Karpas-422 (cell line): ENCODE measurements at regions not wholly inside any gene's neighbourhood (a gene's known extent, or its start where the extent isn't known, plus 50 kb on each side); places are given as distances from the start of the nearest gene placed in this dataset.
"Not testable (repeated sequence)": the region's sequence is repeated elsewhere in the genome, so short reads cannot be mapped to it uniquely, and the experiment has no call there.

Experiments used
- DNase-seq: peaks from one replicate; pipeline ENCODE4 v3.0.0-alpha.2; 2015
- H2AFZ ChIP-seq: fragments of 200-600 bp; sonication (generic); 2 replicates; pipeline ENCODE4 v1.6.1; 2014; ENCODE audit warnings: antibody characterized with exemption, low read length, mixed read lengths
- H3K27ac ChIP-seq: fragments of 200-600 bp; sonication (generic); 2 replicates; pipeline ENCODE4 v1.5.1; 2014; ENCODE audit warnings: mild to moderate bottlenecking, low read length, moderate library complexity
- H3K27me3 ChIP-seq: fragments of 200-600 bp; sonication (generic); 2 replicates; pipeline ENCODE4 v1.6.1; 2014; ENCODE audit warnings: low read length, mixed read lengths
- H3K36me3 ChIP-seq: fragments of 200-600 bp; sonication (generic); 2 replicates; pipeline ENCODE4 v1.6.1; 2014; ENCODE audit warnings: low read length, mixed read lengths; ENCODE audit not compliant: insufficient read depth
- H3K4me1 ChIP-seq: fragments of 200-600 bp; sonication (generic); 2 replicates; pipeline ENCODE4 v1.6.1; 2014; ENCODE audit warnings: mild to moderate bottlenecking, low read length, mixed read lengths
- H3K4me2 ChIP-seq: fragments of 200-600 bp; sonication (generic); 2 replicates; pipeline ENCODE4 v1.6.1; 2014; ENCODE audit warnings: low read length, low read depth, mild to moderate bottlenecking; ENCODE audit not compliant: poor library complexity, severe bottlenecking
- H3K4me3 ChIP-seq: fragments of 200-600 bp; sonication (generic); 2 replicates; pipeline ENCODE4 v1.5.1; 2014; ENCODE audit warnings: mild to moderate bottlenecking, antibody characterized with exemption, low read length, mixed read lengths
- H3K79me2 ChIP-seq: fragments of 200-600 bp; sonication (generic); 2 replicates; pipeline ENCODE4 v1.6.1; 2014; ENCODE audit warnings: mild to moderate bottlenecking, low read length, mixed read lengths
- H3K9ac ChIP-seq: fragments of 200-600 bp; sonication (generic); 2 replicates; pipeline ENCODE4 v1.6.0; 2014; ENCODE audit warnings: low read length
- H3K9me2 ChIP-seq: fragments of 200-600 bp; sonication (generic), shearing (Covaris generic); replicated peaks from 2 replicates; pipeline ENCODE4 v1.6.0; 2014; ENCODE audit warnings: mild to moderate bottlenecking, low read length, moderate library complexity; ENCODE audit not compliant: insufficient read depth
- H3K9me3 ChIP-seq: fragments of 300-700, 200-600 bp; sonication (generic); 2 replicates; pipeline ENCODE4 v1.6.1; 2014; ENCODE audit warnings: low read length, mixed read lengths
- H4K20me1 ChIP-seq: fragments of 200-600 bp; sonication (generic); 2 replicates; pipeline ENCODE4 v1.6.1; 2014; ENCODE audit warnings: mild to moderate bottlenecking, antibody characterized with exemption, low read length, low read depth; ENCODE audit not compliant: insufficient read depth

GRCh38 chr20:29313481-29313880 is 1944.0 kb upstream of the DEFB115 start:
- no peaks in the 10 kb centered on the region for H3K79me2 ChIP-seq
- no peaks in the 10 kb centered on the region for H3K9me2 ChIP-seq
- no peaks in the 10 kb centered on the region for H3K27me3 ChIP-seq
- no peak overlapping the region for H3K27ac ChIP-seq
- no peak overlapping the region for H3K4me3 ChIP-seq
- no peak overlapping the region for H2AFZ ChIP-seq
- no peaks in the 10 kb centered on the region for H3K4me1 ChIP-seq
- no peak overlapping the region for H3K4me2 ChIP-seq
- no peak for DNase-seq
- no peak overlapping the region for H3K9ac ChIP-seq
- H3K9me3 ChIP-seq: peaks cover 11% of the 10 kb centered on the region; the same call in 1 of the 2 replicates
- no peaks in the 10 kb centered on the region for H3K36me3 ChIP-seq
- H4K20me1 ChIP-seq: no peaks in the 10 kb centered on the region

- H2AFZ ChIP-seq: no peak overlapping the region
- no peak overlapping the region for H3K9ac ChIP-seq
- H3K36me3 ChIP-seq: no peaks in the 10 kb centered on the region
- no peaks in the 10 kb centered on the region for H3K9me2 ChIP-seq
- no peak overlapping the region for H3K4me2 ChIP-seq
- no peak for DNase-seq
- H3K4me1 ChIP-seq: no peaks in the 10 kb centered on the region
- H3K27me3 ChIP-seq: no peaks in the 10 kb centered on the region
- no peaks in the 10 kb centered on the region for H3K79me2 ChIP-seq
- peaks cover 11% of the 10 kb centered on the region; the same call in 1 of the 2 replicates for H3K9me3 ChIP-seq
- no peak overlapping the region for H3K27ac ChIP-seq
- no peaks in the 10 kb centered on the region for H4K20me1 ChIP-seq
- H3K4me3 ChIP-seq: no peak overlapping the region
Measured at GRCh38 chr20:29314294-29314693, 1943.2 kb upstream of the DEFB115 start.

GRCh38 chr20:29318871-29319461 is 1938.5 kb upstream of the DEFB115 start:
- Histone ChIP-seq H3K4me2 (no peak overlapping the region), H3K27me3 (no peaks in the 10 kb centered on the region), H3K36me3 (no peaks in the 10 kb centered on the region), H3K27ac (no peak overlapping the region), H3K9me3 (peaks cover 6% of the 10 kb centered on the region; the same call in 1 of the 2 replicates), H3K9ac (no peak overlapping the region), H3K4me1 (no peaks in the 10 kb centered on the region), H2AFZ (no peak overlapping the region), H3K9me2 (no peaks in the 10 kb centered on the region), H3K79me2 (no peaks in the 10 kb centered on the region), H4K20me1 (no peaks in the 10 kb centered on the region), H3K4me3 (no peak overlapping the region)
- no peak for DNase-seq

- Histone ChIP-seq H3K9me2 (no peaks in the 10 kb centered on the region), H2AFZ (no peak overlapping the region), H3K79me2 (no peaks in the 10 kb centered on the region), H3K4me2 (no peak overlapping the region), H3K36me3 (no peaks in the 10 kb centered on the region; the same call in 1 of the 2 replicates), H3K9me3 (no peaks in the 10 kb centered on the region; the same call in 1 of the 2 replicates), H3K4me1 (no peaks in the 10 kb centered on the region), H3K27ac (no peak overlapping the region), H3K4me3 (no peak overlapping the region), H3K27me3 (no peaks in the 10 kb centered on the region), H4K20me1 (no peaks in the 10 kb centered on the region), H3K9ac (no peak overlapping the region)
- DNase-seq: no peak
Measured at GRCh38 chr20:29319725-29320124, 1937.7 kb upstream of the DEFB115 start.

- not testable (repeated sequence) for H3K4me1 ChIP-seq, H3K27ac ChIP-seq, H3K9me2 ChIP-seq, H3K9ac ChIP-seq, H2AFZ ChIP-seq, H3K79me2 ChIP-seq, H3K36me3 ChIP-seq, H4K20me1 ChIP-seq, DNase-seq, H3K4me2 ChIP-seq, H3K27me3 ChIP-seq, H3K4me3 ChIP-seq, H3K9me3 ChIP-seq
Measured at GRCh38 chr20:29320216-29320949, 1937.1 kb upstream of the DEFB115 start.

- H3K4me2 ChIP-seq, H2AFZ ChIP-seq, H3K4me3 ChIP-seq, H3K36me3 ChIP-seq, H3K27ac ChIP-seq, H3K4me1 ChIP-seq, DNase-seq, H3K9me3 ChIP-seq, H3K9me2 ChIP-seq, H3K27me3 ChIP-seq, H3K79me2 ChIP-seq, H4K20me1 ChIP-seq, H3K9ac ChIP-seq: not testable (repeated sequence)
Measured at GRCh38 chr20:29323631-29324515, 1933.6 kb upstream of the DEFB115 start.

GRCh38 chr20:29324516-29325303 is 1932.8 kb upstream of the DEFB115 start:
- not testable (repeated sequence) for DNase-seq, H3K27ac ChIP-seq, H3K9me2 ChIP-seq, H3K4me1 ChIP-seq, H3K79me2 ChIP-seq, H3K9me3 ChIP-seq, H3K4me2 ChIP-seq, H2AFZ ChIP-seq, H3K36me3 ChIP-seq, H3K27me3 ChIP-seq, H4K20me1 ChIP-seq, H3K4me3 ChIP-seq, H3K9ac ChIP-seq

GRCh38 chr20:29325304-29325640 is 1932.2 kb upstream of the DEFB115 start:
- Histone ChIP-seq H3K9me3 (peaks cover 14% of the 10 kb centered on the region), H3K4me3 (no peak overlapping the region)
- DNase-seq: no peak

More at GRCh38 chr20:29325304-29325640, 1932.2 kb upstream of the DEFB115 start:
- no peak overlapping the region for H2AFZ ChIP-seq
- H3K27me3 ChIP-seq: no peaks in the 10 kb centered on the region
- H3K9me2 ChIP-seq: no peaks in the 10 kb centered on the region
- no peaks in the 10 kb centered on the region for H3K4me1 ChIP-seq
- no peaks in the 10 kb centered on the region for H3K79me2 ChIP-seq
- H4K20me1 ChIP-seq: no peaks in the 10 kb centered on the region
- no peak overlapping the region for H3K9ac ChIP-seq
- no peak overlapping the region for H3K27ac ChIP-seq
- no peaks in the 10 kb centered on the region; the same call in 1 of the 2 replicates for H3K36me3 ChIP-seq
- no peak overlapping the region for H3K4me2 ChIP-seq
